Astrocyte of the cerebellum (primary cell): ENCODE measurements at regions not wholly inside any gene's neighbourhood (a gene's known extent, or its start where the extent isn't known, plus 50 kb on each side); places are given as distances from the start of the nearest gene placed in this dataset.

Source experiments
- DNase-seq: peaks from one replicate; pipeline ENCODE4 v3.0.0-alpha.2; 2011; ENCODE audit warnings: low read depth
- H3K4me3 ChIP-seq: 2 replicates; pipeline ENCODE4 v1.5.1; 2011; ENCODE audit warnings: mild to moderate bottlenecking, low read depth, low read length, moderate library complexity
- in situ Hi-C: cut with HindIII; loops from 2 replicates; pipeline ENCODE4 v1.10.0; 2017; ENCODE audit warnings: low sequenced_read_pairs
- TF ChIP-seq, protein P1 (sequence below): IDR thresholded peaks from 2 replicates; pipeline ENCODE4 v1.5.1; 2012; ENCODE audit warnings: low read length, low read depth, moderate library complexity, mild to moderate bottlenecking; ENCODE audit errors: missing control alignments

DNA sequence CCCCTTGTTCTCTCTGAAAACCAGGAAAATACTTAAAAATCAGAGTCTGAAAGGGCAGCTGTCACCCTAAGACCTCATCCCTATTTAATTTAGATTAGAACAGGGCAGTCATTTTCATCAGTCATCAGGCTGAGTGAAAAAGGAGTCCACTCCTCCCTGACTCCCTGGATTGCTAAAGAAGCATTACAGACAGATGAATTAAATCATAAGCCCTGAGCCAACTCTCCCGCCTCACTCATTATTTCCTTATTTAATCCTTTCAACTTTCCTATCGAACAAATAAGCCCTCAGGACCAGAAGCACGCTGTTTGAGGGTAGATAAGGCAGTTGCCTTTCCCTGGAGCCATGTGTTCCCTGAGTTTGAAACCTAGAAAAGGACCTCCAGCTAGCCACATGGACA lies 201.9 kb upstream of the ANKRD55 start:
- H3K4me3 ChIP-seq = no peak overlapping the region
- in situ Hi-C loops = no loop called here
- DNase-seq = no peak
- TF ChIP-seq, protein P1, sequence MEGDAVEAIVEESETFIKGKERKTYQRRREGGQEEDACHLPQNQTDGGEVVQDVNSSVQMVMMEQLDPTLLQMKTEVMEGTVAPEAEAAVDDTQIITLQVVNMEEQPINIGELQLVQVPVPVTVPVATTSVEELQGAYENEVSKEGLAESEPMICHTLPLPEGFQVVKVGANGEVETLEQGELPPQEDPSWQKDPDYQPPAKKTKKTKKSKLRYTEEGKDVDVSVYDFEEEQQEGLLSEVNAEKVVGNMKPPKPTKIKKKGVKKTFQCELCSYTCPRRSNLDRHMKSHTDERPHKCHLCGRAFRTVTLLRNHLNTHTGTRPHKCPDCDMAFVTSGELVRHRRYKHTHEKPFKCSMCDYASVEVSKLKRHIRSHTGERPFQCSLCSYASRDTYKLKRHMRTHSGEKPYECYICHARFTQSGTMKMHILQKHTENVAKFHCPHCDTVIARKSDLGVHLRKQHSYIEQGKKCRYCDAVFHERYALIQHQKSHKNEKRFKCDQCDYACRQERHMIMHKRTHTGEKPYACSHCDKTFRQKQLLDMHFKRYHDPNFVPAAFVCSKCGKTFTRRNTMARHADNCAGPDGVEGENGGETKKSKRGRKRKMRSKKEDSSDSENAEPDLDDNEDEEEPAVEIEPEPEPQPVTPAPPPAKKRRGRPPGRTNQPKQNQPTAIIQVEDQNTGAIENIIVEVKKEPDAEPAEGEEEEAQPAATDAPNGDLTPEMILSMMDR = no peak

DNA sequence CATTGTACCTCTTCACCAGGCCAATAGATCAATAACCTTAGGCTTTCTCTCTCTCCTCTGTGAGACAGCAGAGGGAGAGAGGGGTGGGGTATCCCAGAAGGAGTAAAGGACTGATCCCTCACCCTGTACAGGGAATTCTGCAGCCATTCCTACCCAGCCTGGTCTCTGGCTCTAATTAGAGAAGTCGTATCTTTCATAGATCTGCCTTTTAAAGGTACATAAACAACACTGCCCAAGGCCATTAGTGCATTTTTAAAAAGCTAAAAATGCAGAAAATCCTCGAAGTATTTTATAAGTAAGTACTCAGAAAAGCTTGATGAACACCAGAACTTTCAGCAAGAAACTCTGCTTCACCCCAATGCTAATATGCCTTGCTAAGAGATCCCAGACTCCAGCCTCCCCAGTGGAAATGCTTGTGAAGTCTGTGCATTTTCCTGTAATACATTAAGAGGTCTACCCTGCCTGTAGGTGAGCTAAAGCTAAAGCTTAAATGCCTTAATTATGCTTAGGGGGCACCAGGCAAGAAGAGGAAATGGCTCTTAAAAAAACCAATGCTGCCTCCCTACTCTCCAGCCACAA lies 200.0 kb upstream of the ANKRD55 start:
- DNase-seq = no peak
- no peak overlapping the region for H3K4me3 ChIP-seq
- in situ Hi-C loops = no loop called here
- TF ChIP-seq, protein P1 = no peak

DNA sequence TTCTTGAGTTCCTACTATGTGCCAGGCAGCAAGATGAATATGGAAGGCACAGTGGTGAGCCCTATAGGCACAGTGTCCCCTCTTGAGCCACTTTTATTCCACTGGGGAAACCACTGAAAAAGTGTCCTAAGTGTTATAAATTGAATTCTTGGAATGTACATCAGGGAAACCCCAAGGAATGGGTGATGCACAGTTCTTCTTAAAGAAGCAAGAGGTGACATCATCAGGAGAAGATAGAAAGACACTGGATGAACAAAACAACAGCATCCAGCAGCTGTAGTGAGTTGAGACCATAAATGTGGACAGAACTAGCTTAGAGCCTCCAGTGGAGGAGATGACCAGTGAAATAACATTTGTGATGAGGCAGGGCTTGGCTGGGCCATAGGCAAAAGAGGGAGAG lies 199.2 kb upstream of the ANKRD55 start:
- TF ChIP-seq, protein P1 = no peak
- DNase-seq = no peak
- no peak overlapping the region for H3K4me3 ChIP-seq
- in situ Hi-C loops = no loop called here

DNA sequence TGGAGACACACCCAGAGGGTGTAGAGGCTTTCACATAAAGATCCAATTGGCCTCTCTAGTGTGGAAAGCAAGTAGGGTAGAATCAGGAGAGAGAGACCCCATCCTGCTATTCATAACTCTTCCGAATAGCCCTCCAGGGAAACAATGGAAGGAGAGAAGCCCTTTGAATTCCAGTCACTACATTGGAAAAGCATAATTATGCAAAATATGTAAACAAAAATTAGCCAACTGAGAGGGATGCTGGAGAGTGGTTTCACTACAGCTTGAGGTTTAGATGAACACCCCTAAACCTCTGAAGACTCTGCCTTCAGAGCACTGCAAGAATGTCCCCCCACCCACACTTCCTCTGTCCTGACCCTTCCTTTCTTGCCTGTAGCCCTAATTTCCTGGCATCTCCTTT lies 197.3 kb upstream of the ANKRD55 start:
- DNase-seq = no peak
- no peak overlapping the region for H3K4me3 ChIP-seq
- TF ChIP-seq, protein P1 = no peak
- in situ Hi-C loops = no loop called here

DNA sequence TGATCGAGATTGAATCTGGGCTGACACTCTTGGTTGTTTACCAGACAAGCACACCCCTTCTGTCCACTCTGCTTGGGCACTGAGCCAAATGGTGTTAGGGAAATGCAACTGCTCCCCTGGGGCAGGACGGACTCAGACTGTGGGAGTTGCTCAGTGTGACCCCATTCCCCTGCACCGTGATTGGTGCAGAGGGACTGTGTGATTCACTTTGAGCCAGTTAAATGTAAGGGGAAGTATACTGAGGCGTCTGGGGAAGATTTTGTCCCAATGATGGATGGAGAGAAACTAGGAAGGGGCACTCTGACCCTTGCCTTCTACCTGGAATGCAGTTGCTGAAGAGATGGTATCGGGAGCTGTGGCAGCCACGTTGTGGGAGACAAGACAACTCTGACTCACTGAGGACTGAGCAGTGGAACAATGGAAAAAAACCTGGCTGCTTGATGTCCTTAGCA lies 196.0 kb upstream of the ANKRD55 start:
- no peak for DNase-seq
- no peak overlapping the region for H3K4me3 ChIP-seq
- TF ChIP-seq, protein P1 = no peak
- in situ Hi-C loops = no loop called here

DNA sequence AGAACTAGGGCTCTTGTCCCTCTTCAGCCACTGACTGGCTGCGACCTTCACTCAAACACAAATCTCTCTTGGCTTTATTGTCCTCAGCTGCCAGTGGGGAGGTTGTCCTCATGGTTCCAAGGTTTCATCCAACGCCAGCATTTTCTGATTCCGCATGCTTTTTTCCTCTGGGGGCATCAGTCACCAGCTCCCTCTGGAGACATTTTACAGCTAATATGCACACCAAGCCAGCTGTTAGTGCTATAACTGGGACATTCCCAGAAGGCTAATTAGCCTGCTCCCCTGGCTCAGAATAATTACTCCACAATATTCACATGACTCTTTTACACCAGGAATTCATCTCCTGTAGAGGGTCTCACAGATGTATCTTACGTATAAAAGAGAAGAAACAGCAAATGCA lies 193.6 kb upstream of the ANKRD55 start:
- in situ Hi-C loops = no loop called here
- TF ChIP-seq, protein P1 = no peak
- H3K4me3 ChIP-seq = no peak overlapping the region
- no peak for DNase-seq
